SJSA1 (cell line): ENCODE measurements at regions not wholly inside any gene's neighbourhood (a gene's known extent, or its start where the extent isn't known, plus 50 kb on each side); places are given as distances from the start of the nearest gene placed in this dataset.
"Not testable (repeated sequence)": the region's sequence is repeated elsewhere in the genome, so short reads cannot be mapped to it uniquely, and the experiment has no call there.

Source experiments
- DNase-seq, 2 experiments: peaks; one replicate each; pipeline ENCODE4 v3.0.0-alpha.2; 2015 to 2020; ENCODE audit warnings: low spot score in 2 of 2, low read depth in 1 of 2
- H3K27ac ChIP-seq: fragments of 250-450 bp; sonication (Bioruptor Pico); 2 replicates; pipeline ENCODE4 v1.5.1; 2020; ENCODE audit warnings: mild to moderate bottlenecking, moderate library complexity
- H3K27me3 ChIP-seq: fragments of 250-450 bp; sonication (Bioruptor Pico); replicated peaks from 2 replicates; pipeline ENCODE4 v1.5.1; 2020; ENCODE audit warnings: mild to moderate bottlenecking, moderate library complexity
- H3K36me3 ChIP-seq: fragments of 250-450 bp; sonication (Bioruptor Pico); 2 replicates; pipeline ENCODE4 v1.5.1; 2020; ENCODE audit warnings: mild to moderate bottlenecking
- H3K4me1 ChIP-seq: fragments of 250-450 bp; sonication (Bioruptor Pico); replicated peaks from 2 replicates; pipeline ENCODE4 v1.6.1; 2021; ENCODE audit warnings: mild to moderate bottlenecking
- H3K4me3 ChIP-seq: fragments of 250-450 bp; sonication (Bioruptor Pico); 2 replicates; pipeline ENCODE4 v1.5.1; 2020; ENCODE audit warnings: mild to moderate bottlenecking
- H3K9me3 ChIP-seq: fragments of 250-450 bp; sonication (Bioruptor Pico); replicated peaks from 2 replicates; pipeline ENCODE4 v1.5.1; 2020; ENCODE audit warnings: mild to moderate bottlenecking

GRCh38 chr12:84384384-84384783 lies 528.2 kb downstream of the SLC6A15 start:
- Histone ChIP-seq H3K27me3 (no peaks in the 10 kb centered on the region), H3K4me1 (no peaks in the 10 kb centered on the region)
- no peak for DNase-seq

GRCh38 chr12:84382486-84382885 lies 530.1 kb downstream of the SLC6A15 start:
- not testable (repeated sequence) for H3K27ac ChIP-seq, H3K4me1 ChIP-seq, H3K36me3 ChIP-seq, H3K9me3 ChIP-seq, DNase-seq, H3K4me3 ChIP-seq, H3K27me3 ChIP-seq

More at GRCh38 chr12:84384384-84384783, 528.2 kb downstream of the SLC6A15 start:
- no peaks in the 10 kb centered on the region; the same call in 1 of the 2 replicates for H3K9me3 ChIP-seq
- no peak overlapping the region for H3K27ac ChIP-seq
- no peak overlapping the region for H3K4me3 ChIP-seq
- H3K36me3 ChIP-seq = no peaks in the 10 kb centered on the region

GRCh38 chr12:84376320-84376719 lies 536.3 kb downstream of the SLC6A15 start:
- H3K36me3 ChIP-seq = no peaks in the 10 kb centered on the region
- peaks cover 2% of the 10 kb centered on the region; the same call in 1 of the 2 replicates for H3K9me3 ChIP-seq
- no peak overlapping the region for H3K4me3 ChIP-seq
- DNase-seq = no peak
- no peaks in the 10 kb centered on the region for H3K4me1 ChIP-seq
- H3K27ac ChIP-seq = no peak overlapping the region
- H3K27me3 ChIP-seq = no peaks in the 10 kb centered on the region

- no peak for DNase-seq
- Histone ChIP-seq H3K36me3 (no peaks in the 10 kb centered on the region), H3K4me3 (no peak overlapping the region), H3K4me1 (no peaks in the 10 kb centered on the region), H3K27ac (no peak overlapping the region), H3K27me3 (no peaks in the 10 kb centered on the region), H3K9me3 (peaks cover 2% of the 10 kb centered on the region; the same call in 1 of the 2 replicates)
Observed at GRCh38 chr12:84375449-84376170, 537.0 kb downstream of the SLC6A15 start.

- no peaks in the 10 kb centered on the region; the same call in 1 of the 2 replicates for H3K9me3 ChIP-seq
- H3K36me3 ChIP-seq = no peaks in the 10 kb centered on the region
- no peak overlapping the region for H3K27ac ChIP-seq
- DNase-seq = no peak
- H3K27me3 ChIP-seq = no peaks in the 10 kb centered on the region
- no peak overlapping the region for H3K4me3 ChIP-seq
- H3K4me1 ChIP-seq = no peaks in the 10 kb centered on the region
Observed at GRCh38 chr12:84362552-84362897, 550.1 kb downstream of the SLC6A15 start.

GRCh38 chr12:84361651-84362551 lies 550.7 kb downstream of the SLC6A15 start:
- H3K9me3 ChIP-seq = no peaks in the 10 kb centered on the region; the same call in 1 of the 2 replicates
- H3K4me1 ChIP-seq = no peaks in the 10 kb centered on the region
- no peak for DNase-seq
- H3K4me3 ChIP-seq = no peak overlapping the region
- no peak overlapping the region for H3K27ac ChIP-seq
- H3K27me3 ChIP-seq = no peaks in the 10 kb centered on the region
- no peaks in the 10 kb centered on the region for H3K36me3 ChIP-seq

GRCh38 chr12:84357314-84357713 lies 555.3 kb downstream of the SLC6A15 start:
- Histone ChIP-seq H3K27ac (no peak overlapping the region), H3K36me3 (no peaks in the 10 kb centered on the region), H3K4me3 (no peak overlapping the region), H3K9me3 (peaks cover 3% of the 10 kb centered on the region; the same call in 1 of the 2 replicates), H3K4me1 (no peaks in the 10 kb centered on the region), H3K27me3 (no peaks in the 10 kb centered on the region)
- DNase-seq = no peak

GRCh38 chr12:84356224-84356623 lies 556.4 kb downstream of the SLC6A15 start:
- H3K9me3 ChIP-seq = peaks cover 3% of the 10 kb centered on the region; the same call in 1 of the 2 replicates

GRCh38 chr12:84355561-84355960 lies 557.0 kb downstream of the SLC6A15 start:
- DNase-seq = no peak
- H3K27ac ChIP-seq = no peak overlapping the region

More at GRCh38 chr12:84356224-84356623, 556.4 kb downstream of the SLC6A15 start:
- DNase-seq = no peak
- Histone ChIP-seq H3K4me3 (no peak overlapping the region), H3K27me3 (no peaks in the 10 kb centered on the region), H3K27ac (no peak overlapping the region), H3K4me1 (no peaks in the 10 kb centered on the region), H3K36me3 (no peaks in the 10 kb centered on the region)

GRCh38 chr12:84348582-84348981 lies 564.0 kb downstream of the SLC6A15 start:
- no peaks in the 10 kb centered on the region for H3K4me1 ChIP-seq
- peaks cover 3% of the 10 kb centered on the region for H3K9me3 ChIP-seq
- H3K27me3 ChIP-seq = no peaks in the 10 kb centered on the region
- no peaks in the 10 kb centered on the region for H3K36me3 ChIP-seq
- no peak overlapping the region for H3K4me3 ChIP-seq
- no peak for DNase-seq
- H3K27ac ChIP-seq = no peak overlapping the region

More at GRCh38 chr12:84355561-84355960, 557.0 kb downstream of the SLC6A15 start:
- peaks cover 3% of the 10 kb centered on the region; the same call in 1 of the 2 replicates for H3K9me3 ChIP-seq
- no peaks in the 10 kb centered on the region for H3K27me3 ChIP-seq
- H3K36me3 ChIP-seq = no peaks in the 10 kb centered on the region
- H3K4me1 ChIP-seq = no peaks in the 10 kb centered on the region
- no peak overlapping the region for H3K4me3 ChIP-seq

- Histone ChIP-seq H3K36me3 (no peaks in the 10 kb centered on the region), H3K4me3 (no peak overlapping the region), H3K27me3 (no peaks in the 10 kb centered on the region), H3K4me1 (no peaks in the 10 kb centered on the region), H3K9me3 (no peaks in the 10 kb centered on the region; the same call in 1 of the 2 replicates), H3K27ac (no peak overlapping the region)
- DNase-seq = no peak
Observed at GRCh38 chr12:84341467-84342193, 571.0 kb downstream of the SLC6A15 start.

GRCh38 chr12:84336231-84336630 lies 576.4 kb downstream of the SLC6A15 start:
- Histone ChIP-seq H3K27ac (no peak overlapping the region), H3K9me3 (no peaks in the 10 kb centered on the region), H3K4me3 (no peak overlapping the region), H3K36me3 (no peaks in the 10 kb centered on the region), H3K27me3 (no peaks in the 10 kb centered on the region), H3K4me1 (no peaks in the 10 kb centered on the region)
- no peak for DNase-seq

GRCh38 chr12:84329938-84330337 lies 582.7 kb downstream of the SLC6A15 start:
- no peaks in the 10 kb centered on the region for H3K27me3 ChIP-seq
- no peak overlapping the region for H3K4me3 ChIP-seq
- no peak overlapping the region for H3K27ac ChIP-seq

More at GRCh38 chr12:84329938-84330337, 582.7 kb downstream of the SLC6A15 start:
- DNase-seq = no peak
- no peaks in the 10 kb centered on the region for H3K9me3 ChIP-seq
- no peaks in the 10 kb centered on the region for H3K36me3 ChIP-seq
- no peaks in the 10 kb centered on the region for H3K4me1 ChIP-seq
